ENCODE measurements at regions not wholly inside any gene's neighbourhood (a gene's known extent, or its start where the extent isn't known, plus 50 kb on each side); places are given as distances from the start of the nearest gene placed in this dataset.
A peak's percentile ranks its signal among the peaks of the same experiment; 100 is the strongest.

GRCh38 chr20:58600756-58601155, 50.3 kb upstream of the STX16 start:
- Histone ChIP-seq H3K27ac (peak overlapping the region in 2 of 4 donors; percentile 78 to 85), H3K4me3 (no peak overlapping the region), H3K9me3 (no peaks in the 10 kb centered on the region), H3K36me3 (no peaks in the 10 kb centered on the region), H3K27me3 (no peaks in the 10 kb centered on the region), H3K4me1 (peaks cover 0 to 87% (median 67%) of the 10 kb centered on the region in 4 donors)
- 17 to 69% methylated on average over 4 of the region's 4 CpGs for WGBS, 2 donors
- TF ChIP-seq POLR2A (IDR thresholded peaks at IDR 0.05), result no peak
- no peak for TF ChIP-seq EP300 (IDR thresholded peaks at IDR 0.05)
- no peak for TF ChIP-seq POLR2AphosphoS5 (IDR thresholded peaks at IDR 0.05)
- TF ChIP-seq CTCF (IDR thresholded peaks at IDR 0.05), result no peak
- no peak for DNase-seq
- intact Hi-C loops (cut with DNase I), result no loop called here

- DNase-seq, result no peak
- H3K27me3 ChIP-seq, result no peaks in the 10 kb centered on the region
- TF ChIP-seq POLR2AphosphoS5 (IDR thresholded peaks at IDR 0.05) (no peak), EP300 (IDR thresholded peaks at IDR 0.05) (no peak), CTCF (IDR thresholded peaks at IDR 0.05) (no peak), POLR2A (IDR thresholded peaks at IDR 0.05) (no peak)
- H3K36me3 ChIP-seq, result no peaks in the 10 kb centered on the region
- H3K27ac ChIP-seq, result peak overlapping the region in 2 of 4 donors; percentile 85
- no peak overlapping the region for H3K4me3 ChIP-seq
- 90 to 93% methylated on average over 10 of the region's 10 CpGs for WGBS, 2 donors
- intact Hi-C loops (cut with DNase I), result loop anchor here (5.0 kb wide), 1 partner anchor 47 kb away; no protein-coding TSS in a partner anchor
- no peaks in the 10 kb centered on the region for H3K9me3 ChIP-seq
- peaks cover 0 to 90% (median 70%) of the 10 kb centered on the region in 4 donors for H3K4me1 ChIP-seq
Observed at GRCh38 chr20:58599966-58600365, 51.1 kb upstream of the STX16 start.

- H3K36me3 ChIP-seq, result no peaks in the 10 kb centered on the region
- peak in 1 of 4 donors; percentile 16 for TF ChIP-seq POLR2AphosphoS5 (IDR thresholded peaks at IDR 0.05)
- TF ChIP-seq POLR2A (IDR thresholded peaks at IDR 0.05), result no peak
- H3K4me1 ChIP-seq, result peaks cover 0 to 88% (median 68%) of the 10 kb centered on the region in 4 donors
- DNase-seq, result peak; percentile 89
- no peak overlapping the region for H3K4me3 ChIP-seq
- intact Hi-C loops (cut with DNase I), result loop anchor here (5.0 kb wide), 1 partner anchor 49 kb away; no protein-coding TSS in a partner anchor
- H3K9me3 ChIP-seq, result no peaks in the 10 kb centered on the region
- no peaks in the 10 kb centered on the region for H3K27me3 ChIP-seq
- peak overlapping the region; percentile 82 to 87 (median 85) for H3K27ac ChIP-seq
- WGBS, 2 donors, result 75 to 77% methylated on average over 6 of the region's 6 CpGs
Observed at GRCh38 chr20:58598211-58599015, 52.7 kb upstream of the STX16 start.

GRCh38 chr20:58597249-58597891, 53.7 kb upstream of the STX16 start:
- intact Hi-C loops (cut with DNase I), result loop anchor here (5.0 kb wide), 1 partner anchor 50 kb away; no protein-coding TSS in a partner anchor
- Histone ChIP-seq H3K27ac (peak overlapping the region; percentile 82 to 87 (median 85)), H3K4me3 (no peak overlapping the region), H3K27me3 (no peaks in the 10 kb centered on the region), H3K9me3 (no peaks in the 10 kb centered on the region), H3K36me3 (no peaks in the 10 kb centered on the region), H3K4me1 (peaks cover 0 to 80% (median 63%) of the 10 kb centered on the region in 4 donors)
- TF ChIP-seq POLR2A (IDR thresholded peaks at IDR 0.05) (no peak), POLR2AphosphoS5 (IDR thresholded peaks at IDR 0.05) (peak in 3 of 4 donors; percentile 49 to 77 (median 70)), CTCF (IDR thresholded peaks at IDR 0.05) (no peak)
- DNase-seq, result peak; percentile 88
- WGBS, 2 donors, result 59 to 63% methylated on average over 18 of the region's 18 CpGs

GRCh38 chr20:58596750-58597248, 54.3 kb upstream of the STX16 start:
- Histone ChIP-seq H3K4me3 (no peak overlapping the region), H3K27me3 (no peaks in the 10 kb centered on the region), H3K9me3 (no peaks in the 10 kb centered on the region), H3K27ac (peak overlapping the region; percentile 82 to 87 (median 85)), H3K4me1 (peaks cover 0 to 74% (median 58%) of the 10 kb centered on the region in 4 donors), H3K36me3 (no peaks in the 10 kb centered on the region)
- intact Hi-C loops (cut with DNase I), result loop anchor here (5.0 kb wide), 1 partner anchor 51 kb away; no protein-coding TSS in a partner anchor
- TF ChIP-seq EP300 (IDR thresholded peaks at IDR 0.05) (no peak), POLR2A (IDR thresholded peaks at IDR 0.05) (no peak), CTCF (IDR thresholded peaks at IDR 0.05) (no peak), POLR2AphosphoS5 (IDR thresholded peaks at IDR 0.05) (peak in 1 of 4 donors; percentile 16)
- 64 to 65% methylated on average over 16 of the region's 16 CpGs for WGBS, 2 donors
- DNase-seq, result no peak

Measured in sigmoid colon (tissue), 6 donors.